ENCODE measurements at regions not wholly inside any gene's neighbourhood (a gene's known extent, or its start where the extent isn't known, plus 50 kb on each side); places are given as distances from the start of the nearest gene placed in this dataset.

- no peak for DNase-seq (ENCODE audit: extremely low read depth, low read depth)
- no peak for TF ChIP-seq CTCF (IDR thresholded peaks at IDR 0.05; ENCODE audit: low read depth, low read length)
These were observed 117.5 kb upstream of the HGF start for GRCh38 chr7:81887098-81888090.

GRCh38 chr7:81886211-81886764, 116.4 kb upstream of the HGF start:
- TF ChIP-seq CTCF (IDR thresholded peaks at IDR 0.05; ENCODE audit: low read depth, low read length): no peak
- DNase-seq (ENCODE audit: extremely low read depth, low read depth): no peak

- DNase-seq (ENCODE audit: extremely low read depth, low read depth): no peak
- TF ChIP-seq CTCF (IDR thresholded peaks at IDR 0.05; ENCODE audit: low read depth, low read length): no peak
These were observed 115.0 kb upstream of the HGF start for GRCh38 chr7:81884817-81885216.

GRCh38 chr7:81883801-81884393, 114.0 kb upstream of the HGF start:
- TF ChIP-seq CTCF (IDR thresholded peaks at IDR 0.05; ENCODE audit: low read depth, low read length): no peak
- no peak for DNase-seq (ENCODE audit: extremely low read depth, low read depth)

GRCh38 chr7:81882086-81882485, 112.2 kb upstream of the HGF start:
- DNase-seq (ENCODE audit: extremely low read depth, low read depth): no peak
- TF ChIP-seq CTCF (IDR thresholded peaks at IDR 0.05; ENCODE audit: low read depth, low read length): no peak

GRCh38 chr7:81877890-81878289, 108.0 kb upstream of the HGF start:
- DNase-seq (ENCODE audit: extremely low read depth, low read depth): no peak
- no peak for TF ChIP-seq CTCF (IDR thresholded peaks at IDR 0.05; ENCODE audit: low read depth, low read length)

- no peak for DNase-seq (ENCODE audit: extremely low read depth, low read depth)
- TF ChIP-seq CTCF (IDR thresholded peaks at IDR 0.05; ENCODE audit: low read depth, low read length): no peak
These were observed 103.7 kb upstream of the HGF start for GRCh38 chr7:81873559-81873958.

All from AG09319 (cell line).